ENCODE measurements at regions not wholly inside any gene's neighbourhood (a gene's known extent, or its start where the extent isn't known, plus 50 kb on each side); places are given as distances from the start of the nearest gene placed in this dataset.

- Histone ChIP-seq H4K20me1 (replicated peaks; ENCODE audit: insufficient read depth) (no peaks in the 10 kb centered on the region), H3K79me2 (replicated peaks; ENCODE audit: insufficient read depth) (no peaks in the 10 kb centered on the region), H3K27ac (ENCODE audit: low read depth) (no peak overlapping the region), H2AFZ (no peak overlapping the region), H3K36me3 (ENCODE audit: insufficient read depth) (no peaks in the 10 kb centered on the region), H3K4me1 (ENCODE audit: insufficient read depth) (no peaks in the 10 kb centered on the region), H3K4me3 (no peak overlapping the region), H3K9me2 (ENCODE audit: insufficient read depth) (no peaks in the 10 kb centered on the region), H3K27me3 (ENCODE audit: insufficient read depth) (no peaks in the 10 kb centered on the region), H3F3A (replicated peaks; ENCODE audit: low read depth) (no peaks in the 10 kb centered on the region), H3K4me2 (no peak overlapping the region)
- H3K27me3 Mint-ChIP-seq (ENCODE audit: insufficient read depth, low read depth, poor library complexity) = peaks cover 8% of the 10 kb centered on the region
- ATAC-seq = no peak
- DNase-seq (ENCODE audit: low spot score) = no peak
- no peak overlapping the region for H3K4me3 Mint-ChIP-seq
- peaks cover 26% of the 10 kb centered on the region for H3K36me3 Mint-ChIP-seq (ENCODE audit: low read depth)
- peaks cover 93% of the 10 kb centered on the region for H3K9me3 Mint-ChIP-seq
- no peak overlapping the region for H3K27ac Mint-ChIP-seq
- TF ChIP-seq EZH2phosphoT487 (IDR thresholded peaks at IDR 0.05; ENCODE audit: unreplicated experiment) (no peak), ZNF114 (CRISPR knock-in tag; IDR thresholded peaks at IDR 0.05) (no peak), EZH2 (IDR thresholded peaks at IDR 0.05; ENCODE audit: low read depth, unreplicated experiment) (no peak), JUNB (IDR thresholded peaks at IDR 0.05; ENCODE audit: unreplicated experiment) (no peak), CREB1 (CRISPR knock-in tag; IDR thresholded peaks at IDR 0.05; ENCODE audit: low read depth) (no peak), ETS1 (IDR thresholded peaks at IDR 0.05) (no peak), ZNF462 (CRISPR knock-in tag; IDR thresholded peaks at IDR 0.05) (no peak), POLR2AphosphoS5 (IDR thresholded peaks at IDR 0.05; ENCODE audit: low read depth) (no peak), STAT1 (IDR thresholded peaks at IDR 0.05; ENCODE audit: unreplicated experiment) (no peak), ZNF331 (CRISPR knock-in tag; IDR thresholded peaks at IDR 0.05; ENCODE audit: low read depth) (no peak), NANOG (IDR thresholded peaks at IDR 0.05; ENCODE audit: borderline replicate concordance) (no peak), CTCF (conservative IDR thresholded peaks at IDR 0.05; ENCODE audit: low read depth in 2 of 2) (no peak), REST (IDR thresholded peaks at IDR 0.05; ENCODE audit: unreplicated experiment) (no peak)
- H3K4me1 Mint-ChIP-seq = no peaks in the 10 kb centered on the region
These were observed 533.9 kb downstream of the TCERG1L start for GRCh38 chr10:130777507-130778165.

All from GM23338 (cell line).